ENCODE measurements at regions not wholly inside any gene's neighbourhood (a gene's known extent, or its start where the extent isn't known, plus 50 kb on each side); places are given as distances from the start of the nearest gene placed in this dataset.

DNA sequence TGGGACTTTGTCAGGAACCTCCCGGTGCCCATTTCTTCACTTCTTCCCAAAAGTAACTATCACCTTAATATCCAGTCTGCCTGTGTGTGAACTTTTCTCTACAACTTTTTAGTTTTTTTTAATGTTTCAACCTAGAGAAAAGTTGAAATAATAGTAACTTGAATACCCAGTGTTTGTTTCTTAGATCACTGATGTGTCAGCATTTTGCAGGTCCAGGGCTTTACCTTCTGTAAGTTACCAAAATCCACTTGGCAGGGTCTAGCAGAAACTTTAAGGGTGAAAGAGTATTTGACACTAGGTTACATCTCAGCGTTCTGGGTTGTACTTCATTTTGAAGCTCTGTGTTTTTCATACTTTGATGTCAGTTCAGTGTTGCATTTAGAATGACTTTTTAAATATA, 372.7 kb downstream of the ARL4A start:
- TF ChIP-seq, protein P1, sequence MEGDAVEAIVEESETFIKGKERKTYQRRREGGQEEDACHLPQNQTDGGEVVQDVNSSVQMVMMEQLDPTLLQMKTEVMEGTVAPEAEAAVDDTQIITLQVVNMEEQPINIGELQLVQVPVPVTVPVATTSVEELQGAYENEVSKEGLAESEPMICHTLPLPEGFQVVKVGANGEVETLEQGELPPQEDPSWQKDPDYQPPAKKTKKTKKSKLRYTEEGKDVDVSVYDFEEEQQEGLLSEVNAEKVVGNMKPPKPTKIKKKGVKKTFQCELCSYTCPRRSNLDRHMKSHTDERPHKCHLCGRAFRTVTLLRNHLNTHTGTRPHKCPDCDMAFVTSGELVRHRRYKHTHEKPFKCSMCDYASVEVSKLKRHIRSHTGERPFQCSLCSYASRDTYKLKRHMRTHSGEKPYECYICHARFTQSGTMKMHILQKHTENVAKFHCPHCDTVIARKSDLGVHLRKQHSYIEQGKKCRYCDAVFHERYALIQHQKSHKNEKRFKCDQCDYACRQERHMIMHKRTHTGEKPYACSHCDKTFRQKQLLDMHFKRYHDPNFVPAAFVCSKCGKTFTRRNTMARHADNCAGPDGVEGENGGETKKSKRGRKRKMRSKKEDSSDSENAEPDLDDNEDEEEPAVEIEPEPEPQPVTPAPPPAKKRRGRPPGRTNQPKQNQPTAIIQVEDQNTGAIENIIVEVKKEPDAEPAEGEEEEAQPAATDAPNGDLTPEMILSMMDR (IDR thresholded peaks at IDR 0.05; ENCODE audit: low read depth, low read length) = no peak
- TF ChIP-seq EZH2phosphoT487 (IDR thresholded peaks at IDR 0.05; ENCODE audit: low read depth) = no peak

Data from OCI-LY3 (cell line).